ENCODE measurements at regions not wholly inside any gene's neighbourhood (a gene's known extent, or its start where the extent isn't known, plus 50 kb on each side); places are given as distances from the start of the nearest gene placed in this dataset.
"Not testable (repeated sequence)": the region's sequence is repeated elsewhere in the genome, so short reads cannot be mapped to it uniquely, and the experiment has no call there.

DNA sequence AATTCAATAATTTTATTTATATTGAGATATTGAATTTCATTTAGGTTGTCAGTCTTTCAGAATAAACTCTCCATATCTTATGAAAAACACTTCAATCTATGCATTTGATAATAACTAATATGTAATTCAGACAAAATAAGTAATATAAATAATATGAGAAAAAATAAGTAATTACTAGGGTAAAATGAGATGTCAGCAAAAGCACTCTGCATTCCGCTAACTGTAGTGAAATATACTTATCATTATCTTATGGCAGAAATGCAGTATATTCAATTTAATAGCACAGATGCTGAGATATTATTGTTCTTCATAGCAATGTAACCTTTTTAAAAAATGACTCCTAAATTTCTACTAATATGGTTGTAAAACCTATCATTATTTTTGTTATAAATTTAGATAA lies 606.2 kb upstream of the VRK2 start:
- no peak for DNase-seq (ENCODE audit: low spot score)

DNA sequence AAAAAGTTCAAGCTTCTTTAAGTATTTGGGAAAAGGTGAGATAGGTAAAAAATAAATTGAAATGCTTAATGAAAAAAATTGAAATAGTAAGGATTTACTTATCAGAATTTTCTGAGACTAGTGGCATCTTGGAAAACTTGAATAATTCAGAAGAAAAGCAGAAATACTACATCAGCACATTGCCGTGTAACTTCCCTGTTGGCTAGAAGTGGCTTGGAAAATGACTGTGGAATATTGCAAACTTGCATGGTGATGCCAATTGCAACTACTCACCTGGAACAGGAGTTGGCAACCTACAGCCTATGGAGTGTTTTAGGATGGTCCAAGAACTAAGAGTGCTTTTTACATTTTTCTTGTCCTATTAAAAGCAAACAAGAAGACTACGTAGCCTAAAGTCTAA lies 603.5 kb upstream of the VRK2 start:
- DNase-seq (ENCODE audit: low spot score) = no peak

GRCh38 chr2:57443973-57444521 lies 602.6 kb upstream of the VRK2 start:
- DNase-seq (ENCODE audit: low spot score) = no peak

DNA sequence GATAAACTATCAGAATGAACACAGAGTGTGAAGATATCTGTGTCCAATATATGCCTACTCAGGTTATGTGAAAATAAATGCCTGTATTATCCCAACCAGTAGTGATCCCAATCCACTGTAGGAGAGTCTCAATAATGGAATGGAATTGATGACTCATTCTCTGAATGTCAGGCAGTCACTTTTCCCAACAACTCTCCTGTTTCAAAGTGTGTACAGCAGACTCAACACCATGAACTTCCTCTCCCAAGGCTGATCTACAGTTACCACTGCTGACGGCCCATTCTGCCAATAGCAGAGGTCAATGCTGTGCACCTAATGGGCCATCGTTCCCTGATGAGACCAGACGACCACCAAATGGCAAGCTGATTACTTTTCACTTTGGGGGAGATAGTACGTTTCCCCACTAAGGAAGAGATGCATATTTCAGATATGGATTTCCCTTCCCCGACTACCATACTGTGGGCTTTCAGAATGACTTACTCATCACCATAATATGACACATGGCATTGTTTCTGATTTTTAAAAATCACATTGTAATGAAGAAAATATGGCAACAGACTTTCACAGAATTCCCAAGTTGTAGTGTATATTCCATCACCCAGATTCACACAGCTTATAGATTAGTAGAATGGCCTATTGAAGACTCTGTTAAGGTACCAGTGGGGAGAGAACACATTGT lies 601.7 kb upstream of the VRK2 start:
- DNase-seq (ENCODE audit: low spot score) = no peak

- DNase-seq (ENCODE audit: low spot score) = no peak
Observed at GRCh38 chr2:57448816-57449215, 597.8 kb upstream of the VRK2 start.

GRCh38 chr2:57450170-57450569 lies 596.4 kb upstream of the VRK2 start:
- DNase-seq (ENCODE audit: low spot score) = no peak

DNA sequence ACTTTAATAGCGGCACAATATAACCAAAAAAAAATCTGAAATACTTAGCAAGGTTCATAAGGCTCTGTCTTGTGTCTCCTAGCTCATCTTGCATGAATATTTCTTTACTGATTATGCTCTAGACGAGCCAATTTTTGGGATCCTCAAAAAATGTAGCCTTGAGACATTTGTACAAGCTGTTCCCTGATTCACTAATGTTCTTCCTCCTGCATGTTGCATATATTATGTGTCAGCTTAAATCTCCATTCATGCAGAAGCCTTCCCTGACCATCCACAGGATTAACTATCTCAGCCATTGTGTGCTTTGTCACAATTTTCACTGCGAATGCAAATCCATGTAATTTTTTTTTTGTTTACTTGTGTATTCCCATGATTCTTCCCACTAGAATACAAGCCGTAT lies 594.0 kb upstream of the VRK2 start:
- DNase-seq (ENCODE audit: low spot score) = no peak

DNA sequence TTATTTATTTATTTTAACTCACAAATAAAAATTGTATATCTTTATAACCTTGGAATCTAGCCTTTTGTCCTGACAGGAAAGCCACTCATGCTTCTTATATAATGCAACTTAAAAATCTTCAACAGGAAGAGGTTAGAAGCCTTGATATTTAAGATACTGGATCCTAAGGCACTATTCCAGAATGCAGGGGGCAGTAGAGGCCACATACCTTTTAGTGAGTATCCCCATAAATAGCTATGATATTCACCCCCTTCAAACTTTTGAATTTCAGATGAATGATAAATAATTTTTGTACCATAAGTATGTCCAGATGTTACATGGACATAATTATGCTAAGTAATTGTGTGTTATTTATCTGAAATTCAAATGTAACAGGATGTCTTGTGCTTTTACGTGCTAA lies 592.7 kb upstream of the VRK2 start:
- DNase-seq (ENCODE audit: low spot score) = no peak

DNA sequence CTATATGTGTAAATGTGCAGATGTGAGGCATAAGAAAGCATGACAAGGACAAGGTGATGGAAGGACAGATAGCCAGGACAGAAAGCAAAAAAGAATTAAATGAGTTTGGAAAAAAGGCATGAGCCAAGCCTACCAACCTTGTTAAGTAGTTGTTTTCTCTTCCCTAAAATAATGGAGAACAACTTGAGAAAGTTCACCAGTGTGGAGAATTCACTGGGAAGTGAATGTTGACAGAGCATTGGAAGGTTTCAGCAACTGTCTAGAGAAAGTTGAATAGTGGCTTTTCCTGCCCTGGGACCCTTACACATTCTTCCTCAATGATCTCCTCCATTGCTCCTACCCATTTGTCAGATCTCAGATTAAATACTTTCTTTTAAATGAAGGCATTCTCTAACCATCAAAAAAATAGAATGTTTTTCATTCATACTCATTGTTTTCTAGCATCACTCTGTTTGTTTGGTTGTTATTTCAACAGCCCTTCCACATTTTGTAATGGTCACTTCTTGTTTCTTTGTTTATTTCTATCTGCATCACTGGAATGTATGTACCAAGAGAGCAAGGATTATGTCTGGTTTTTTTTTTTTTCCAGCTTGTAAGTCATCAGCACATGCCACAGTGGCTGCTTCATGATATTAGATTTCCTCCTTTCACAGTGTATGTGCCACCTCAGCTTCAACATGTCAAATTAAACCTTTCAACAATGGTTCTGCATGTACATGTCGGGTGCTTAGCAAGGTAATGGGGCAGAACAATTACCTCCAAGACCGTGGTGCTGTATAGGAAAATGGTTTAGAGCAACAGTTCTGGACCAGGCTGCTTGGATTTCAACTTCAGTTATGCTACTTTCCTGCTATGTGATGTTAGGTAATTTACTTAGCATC lies 586.0 kb upstream of the VRK2 start:
- no peak for DNase-seq (ENCODE audit: low spot score)

GRCh38 chr2:57461624-57462023 lies 585.0 kb upstream of the VRK2 start:
- DNase-seq (ENCODE audit: low spot score) = no peak

DNA sequence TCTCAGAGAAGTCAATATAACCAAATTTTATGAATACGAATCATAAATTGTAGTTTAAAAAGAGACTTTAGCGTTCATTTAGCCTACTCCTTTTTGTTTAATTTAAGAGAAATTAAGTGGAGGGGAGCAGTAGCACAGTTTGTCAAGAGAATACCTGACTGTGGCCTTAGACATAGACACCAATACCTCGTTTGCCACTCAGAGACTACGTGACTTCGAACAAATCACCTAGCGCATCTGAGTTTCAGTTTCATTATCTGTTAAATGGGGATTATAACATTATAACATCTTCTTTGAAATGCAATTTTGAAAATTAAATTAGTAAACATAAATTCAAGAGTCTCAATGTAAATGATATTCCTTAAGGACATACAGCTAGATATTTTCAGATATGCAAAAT lies 581.5 kb upstream of the VRK2 start:
- DNase-seq (ENCODE audit: low spot score) = no peak

DNA sequence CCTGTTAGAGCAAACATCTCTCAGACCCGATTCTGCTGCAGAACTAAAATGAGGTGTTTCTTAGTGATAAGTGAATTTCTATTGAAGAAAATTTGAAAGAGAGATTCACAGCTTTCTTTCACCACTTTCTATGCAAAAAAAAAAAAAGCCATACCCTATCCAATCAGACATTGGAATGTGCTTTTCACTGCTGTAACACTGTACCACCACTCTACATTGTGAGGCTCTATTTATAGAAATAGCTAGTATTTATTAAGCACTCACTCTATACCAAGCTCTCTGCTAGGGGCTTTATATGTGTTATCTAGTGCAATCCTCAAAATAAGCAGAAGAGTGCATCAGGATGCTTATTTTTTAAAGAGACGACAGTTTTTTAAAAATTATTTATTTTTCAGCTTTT lies 580.6 kb upstream of the VRK2 start:
- no peak for DNase-seq (ENCODE audit: low spot score)

GRCh38 chr2:57475391-57475790 lies 571.2 kb upstream of the VRK2 start:
- DNase-seq (ENCODE audit: low spot score) = no peak

- no peak for DNase-seq (ENCODE audit: low spot score)
Observed at GRCh38 chr2:57479981-57480380, 566.6 kb upstream of the VRK2 start.

- DNase-seq (ENCODE audit: low spot score) = no peak
Observed at GRCh38 chr2:57488061-57488460, 558.5 kb upstream of the VRK2 start.

DNA sequence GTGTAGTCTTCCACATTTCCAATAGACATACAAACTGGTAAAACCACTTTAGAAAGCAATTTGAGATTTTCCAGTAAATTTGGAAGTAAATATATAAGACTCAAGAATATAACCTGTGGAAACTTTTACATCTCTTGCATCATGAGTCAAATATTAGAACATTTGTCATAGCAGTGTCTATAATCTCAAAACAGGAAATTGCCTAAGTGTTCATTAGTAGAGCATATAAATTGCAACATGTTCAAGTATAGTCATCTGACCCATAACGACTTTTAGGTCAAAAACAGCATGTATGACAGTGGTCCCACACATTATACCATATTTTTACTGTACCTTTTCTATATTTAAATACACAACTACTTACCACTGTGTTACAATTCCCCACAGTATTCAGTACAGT lies 555.9 kb upstream of the VRK2 start:
- DNase-seq (ENCODE audit: low spot score) = no peak

DNA sequence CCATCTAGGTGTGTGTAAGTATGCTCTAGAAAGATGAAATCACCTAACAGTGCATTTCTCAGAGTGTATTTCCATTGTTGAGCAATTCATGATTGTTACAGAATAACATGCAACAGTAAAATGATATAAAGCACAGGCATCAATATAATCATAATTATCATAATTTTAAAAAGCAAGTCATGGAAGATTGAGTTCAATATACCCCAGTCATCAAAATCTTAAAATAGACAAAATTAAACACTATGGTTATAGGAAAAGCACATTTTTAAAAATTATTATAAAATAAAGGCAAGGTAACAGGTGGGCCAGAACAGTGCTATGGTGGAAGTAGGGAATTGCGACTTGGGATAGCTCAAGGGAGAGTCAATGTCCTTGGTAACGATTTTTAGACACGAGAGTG lies 555.4 kb upstream of the VRK2 start:
- no peak for DNase-seq (ENCODE audit: low spot score)

DNA sequence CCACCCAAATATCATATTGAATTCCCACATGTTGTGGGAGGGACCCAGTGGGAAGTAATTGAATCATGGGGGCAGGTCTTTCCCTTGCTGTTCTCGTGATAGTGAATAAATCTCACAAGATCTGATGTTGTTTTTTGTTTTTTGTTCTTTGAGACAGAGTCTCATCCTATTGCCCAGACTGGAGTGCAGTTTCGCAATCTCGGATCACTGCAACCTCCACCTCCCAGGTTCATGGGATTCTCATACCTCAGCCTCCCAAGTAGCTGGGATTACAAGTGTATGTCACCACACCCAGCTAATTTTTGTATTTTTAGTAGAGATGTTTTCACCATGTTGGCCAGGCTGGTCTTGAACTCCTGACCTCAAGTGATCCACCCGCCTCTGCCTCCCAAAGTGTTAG lies 552.6 kb upstream of the VRK2 start:
- DNase-seq (ENCODE audit: low spot score) = not testable (repeated sequence)

DNA sequence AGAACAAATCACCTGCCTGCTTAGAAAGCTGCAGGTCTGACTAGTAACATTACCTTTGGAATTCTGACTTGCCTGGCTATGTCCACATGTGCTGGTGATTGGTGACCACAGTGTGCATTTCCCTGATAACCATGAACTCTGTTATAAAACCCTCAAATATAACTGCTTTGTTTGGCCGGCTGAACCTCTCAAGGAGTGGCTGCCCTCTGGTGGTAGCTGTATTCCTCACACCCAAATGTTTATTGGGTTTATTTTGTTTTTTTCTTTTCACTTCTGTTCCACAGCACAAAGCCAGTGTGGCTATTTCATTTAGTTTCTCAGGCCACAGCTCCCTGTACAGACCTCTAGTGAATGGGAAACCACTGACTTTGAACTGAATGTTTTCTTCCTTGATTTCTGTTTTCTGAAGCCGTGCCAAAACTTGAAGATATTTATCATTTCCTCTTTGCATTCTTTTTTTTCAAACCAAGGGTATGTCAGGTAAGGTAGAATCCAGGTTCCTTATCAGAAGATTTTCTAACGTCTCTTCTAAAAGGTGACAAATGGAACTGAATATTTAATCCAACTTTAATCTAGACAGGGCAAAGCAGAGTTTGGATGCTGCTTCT lies 549.0 kb upstream of the VRK2 start:
- DNase-seq (ENCODE audit: low spot score) = peak; percentile 8

- no peak for DNase-seq (ENCODE audit: low spot score)
Observed at GRCh38 chr2:57504787-57505186, 541.8 kb upstream of the VRK2 start.

DNA sequence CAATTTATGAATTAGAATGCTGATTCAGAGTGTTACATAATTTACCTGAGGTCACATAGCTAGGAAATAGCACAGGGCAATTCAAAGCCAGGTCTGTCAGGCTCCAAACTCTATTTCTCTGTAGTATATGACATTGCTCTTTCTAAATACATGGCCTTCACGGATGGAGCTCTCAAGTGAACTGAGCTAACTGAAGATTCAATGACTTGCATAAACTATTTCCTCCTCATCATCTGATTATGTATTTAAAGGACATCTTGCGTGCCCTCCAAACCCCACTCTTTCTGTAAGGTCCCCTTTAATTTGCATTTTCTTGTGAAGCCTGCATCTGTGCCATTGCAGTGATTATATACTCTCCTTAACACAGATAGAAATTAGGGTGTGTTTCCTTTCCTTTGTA lies 537.4 kb upstream of the VRK2 start:
- no peak for DNase-seq (ENCODE audit: low spot score)

DNA sequence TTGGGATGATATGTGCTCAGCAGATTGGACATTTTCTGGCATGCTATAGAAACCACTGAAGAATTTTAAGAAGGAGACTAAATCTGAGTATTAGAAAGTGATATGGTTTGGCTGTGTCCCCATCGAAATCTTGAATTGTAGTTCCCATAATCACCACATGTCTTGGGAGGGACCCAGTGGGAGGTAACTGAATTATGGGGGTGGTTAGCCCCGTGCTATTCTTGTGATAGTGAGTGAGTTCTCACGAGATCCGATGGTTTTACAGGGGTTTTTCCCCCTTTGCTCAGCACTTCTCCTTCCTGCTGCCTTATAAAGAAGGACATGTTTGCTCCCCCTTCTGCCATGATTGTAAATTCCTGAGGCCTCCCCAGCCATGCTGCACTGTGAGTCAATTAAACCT lies 535.9 kb upstream of the VRK2 start:
- DNase-seq (ENCODE audit: low spot score) = no peak

DNA sequence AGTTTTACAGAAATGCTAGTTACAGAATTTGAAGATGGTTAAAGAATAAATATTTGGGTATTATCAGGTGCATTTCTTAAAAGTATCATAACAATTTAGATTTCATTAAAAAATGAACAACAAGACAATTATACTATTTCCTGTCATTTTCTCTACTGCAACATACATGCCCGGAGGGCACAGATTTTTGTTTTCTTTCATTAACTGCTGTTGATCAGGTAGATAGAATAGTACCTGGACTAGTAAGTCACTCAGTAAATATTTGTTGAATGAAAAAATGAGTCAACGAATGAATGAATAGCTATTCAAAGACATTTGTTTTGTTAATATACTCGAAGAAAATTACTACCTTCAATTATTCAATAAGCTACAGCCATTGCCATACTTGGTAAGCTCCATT lies 531.2 kb upstream of the VRK2 start:
- DNase-seq (ENCODE audit: low spot score) = no peak
